ENCODE measurements at regions not wholly inside any gene's neighbourhood (a gene's known extent, or its start where the extent isn't known, plus 50 kb on each side); places are given as distances from the start of the nearest gene placed in this dataset.
"Not testable (repeated sequence)": the region's sequence is repeated elsewhere in the genome, so short reads cannot be mapped to it uniquely, and the experiment has no call there.

- not testable (repeated sequence) for TF ChIP-seq POLR2AphosphoS5, CTCF, EP300, POLR2A (IDR thresholded peaks at IDR 0.05)
Observed at GRCh38 chr10:46775668-46776059, 135.6 kb upstream of the PTPN20 start.
